Posterior vena cava (tissue), 2 donors: ENCODE measurements at regions not wholly inside any gene's neighbourhood (a gene's known extent, or its start where the extent isn't known, plus 50 kb on each side); places are given as distances from the start of the nearest gene placed in this dataset.
A peak's percentile ranks its signal among the peaks of the same experiment; 100 is the strongest.

Source experiments
- DNase-seq: peaks from one replicate; pipeline ENCODE4 v3.0.0-alpha.2; 2020; ENCODE audit warnings: low spot score
- intact Hi-C, 2 donors: fragments of 100-400 bp; cut with DNase I; formaldehyde crosslinking; loops; one replicate each; pipeline versions ENCODE4 v1.14.1 to v1.14.2; 2022 to 2023
- donor health status: DM: yes; HTN: yes; CAD: no.
- donor health status: DM: yes; HTN: yes; CAD: no.

DNA sequence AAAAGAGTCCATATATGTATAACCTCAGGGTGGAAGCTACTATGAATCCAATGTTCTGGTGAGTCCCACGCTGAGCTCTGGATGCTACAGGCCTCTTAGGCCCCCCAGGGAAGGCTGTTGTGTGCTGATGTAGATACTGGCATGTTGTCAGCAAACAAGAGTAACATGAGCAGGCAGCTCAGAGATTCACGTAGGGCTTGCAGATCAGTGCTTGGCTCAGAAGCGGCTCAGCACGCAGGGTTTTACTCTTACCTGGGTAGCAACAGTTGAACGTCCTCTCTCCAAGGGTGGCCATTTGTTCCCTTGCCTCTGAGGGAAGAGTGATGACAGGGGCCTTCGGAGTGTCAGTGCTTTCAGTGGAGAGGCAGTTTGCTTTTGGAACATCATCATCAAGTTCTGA, 93.4 kb downstream of the ZFP64 start:
- intact Hi-C loops, result no loop called here
- no peak for DNase-seq

GRCh38 chr20:52096117-52096516, 95.5 kb downstream of the ZFP64 start:
- intact Hi-C loops, result no loop called here
- DNase-seq, result peak; percentile 64

DNA sequence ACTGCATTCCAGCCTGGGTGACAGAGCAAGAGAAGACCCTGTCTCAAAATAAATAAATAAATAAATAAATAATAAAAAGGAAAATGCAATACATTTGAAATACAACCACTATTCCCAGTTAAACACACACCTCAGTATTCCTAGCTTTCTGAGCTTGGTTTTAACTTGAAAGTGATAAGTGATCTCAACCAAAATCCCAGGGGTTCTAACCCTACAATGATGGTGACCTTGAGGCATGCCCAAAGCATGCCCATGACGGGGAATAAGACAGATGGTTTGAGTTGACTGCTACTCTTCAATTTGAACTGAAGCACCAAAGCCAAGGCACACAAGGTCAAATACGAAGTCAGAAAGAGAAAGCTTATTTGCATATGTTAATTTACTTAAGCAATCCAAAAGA, 96.9 kb downstream of the ZFP64 start:
- no peak for DNase-seq
- intact Hi-C loops, result no loop called here

DNA sequence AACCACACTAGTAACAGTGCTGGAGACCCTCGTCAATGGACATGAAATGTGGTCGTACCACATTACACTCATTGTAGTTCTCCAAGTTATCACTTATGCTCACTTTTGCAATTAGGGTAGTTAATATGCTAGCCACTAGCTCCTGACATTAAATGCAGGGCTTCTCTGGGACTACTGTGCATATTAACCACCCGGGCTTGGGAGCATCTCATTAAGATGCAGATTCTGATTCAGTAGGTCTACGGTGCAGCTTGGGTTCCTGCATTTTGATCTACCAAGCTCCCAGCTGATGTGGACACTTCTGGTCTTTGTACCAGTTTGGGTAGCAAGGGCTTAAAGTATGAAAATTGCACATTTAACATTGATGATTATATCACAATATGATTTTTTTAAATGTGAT, 98.0 kb downstream of the ZFP64 start:
- no peak for DNase-seq
- intact Hi-C loops, result no loop called here

DNA sequence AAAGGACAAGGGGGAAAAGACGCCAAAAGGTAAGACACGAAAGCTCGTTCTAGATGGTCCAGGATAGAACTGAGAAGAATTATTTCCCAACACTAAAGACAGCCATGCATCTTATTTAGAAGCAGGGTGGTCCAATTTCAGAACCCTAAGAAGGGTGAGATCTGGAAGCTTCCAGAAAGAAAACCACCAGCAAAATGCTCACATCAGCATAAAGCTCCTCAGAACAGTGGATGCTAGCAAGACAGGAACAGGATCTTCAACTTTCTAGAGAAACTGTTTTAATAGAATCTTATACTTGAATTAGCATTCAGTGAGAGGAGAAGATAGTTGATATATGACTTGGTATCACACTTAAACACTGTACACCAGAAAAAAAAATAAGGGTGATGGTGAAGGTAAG, 101.5 kb downstream of the ZFP64 start:
- DNase-seq, result no peak
- intact Hi-C loops, result no loop called here

DNA sequence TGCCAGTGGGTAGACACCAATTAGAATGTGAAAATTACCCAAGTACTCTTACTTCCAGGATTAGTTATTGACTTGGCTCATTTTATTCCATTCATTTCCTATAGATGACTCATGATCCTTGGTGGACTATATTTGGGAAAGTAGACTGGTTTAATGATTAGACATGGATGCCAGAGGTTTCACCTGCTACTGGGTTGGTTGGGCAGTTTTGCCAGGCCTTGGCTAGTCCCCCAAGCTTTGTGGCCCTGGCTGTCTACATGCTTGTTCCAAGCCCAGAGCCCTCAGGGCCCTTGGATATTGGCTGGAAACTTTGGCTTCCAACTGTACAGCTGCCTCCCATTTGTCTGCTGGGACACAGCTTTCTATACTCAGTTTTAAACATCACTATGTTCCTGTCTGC, 104.1 kb downstream of the ZFP64 start:
- no peak for DNase-seq

DNA sequence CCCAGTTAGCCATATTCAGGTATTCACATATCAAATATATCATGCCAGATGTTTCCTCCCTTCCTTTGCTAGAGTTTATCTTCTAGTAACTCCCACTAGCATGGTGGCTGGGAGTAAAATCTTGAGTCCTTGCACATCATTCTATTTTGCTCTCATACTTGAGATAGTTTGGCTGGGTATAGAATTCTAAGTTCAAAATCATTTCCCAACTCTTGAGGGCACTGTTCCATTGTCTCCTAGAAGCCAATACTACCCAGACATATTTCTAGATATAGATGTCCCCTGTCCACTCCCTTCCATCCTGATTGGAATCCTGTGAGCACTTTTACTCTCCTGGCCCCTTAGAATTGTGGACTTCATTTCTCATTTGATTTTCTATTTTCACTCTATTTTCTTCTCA, 104.7 kb downstream of the ZFP64 start:
- intact Hi-C loops, result loop anchor here in 1 of 2 donors (10.0 kb wide), 1 partner anchor 392 kb away; no protein-coding TSS in a partner anchor
- no peak for DNase-seq

More for the DNA sequence above, 104.1 kb downstream of the ZFP64 start:
- intact Hi-C loops, result loop anchor here in 1 of 2 donors (10.0 kb wide), 1 partner anchor 393 kb away; no protein-coding TSS in a partner anchor

DNA sequence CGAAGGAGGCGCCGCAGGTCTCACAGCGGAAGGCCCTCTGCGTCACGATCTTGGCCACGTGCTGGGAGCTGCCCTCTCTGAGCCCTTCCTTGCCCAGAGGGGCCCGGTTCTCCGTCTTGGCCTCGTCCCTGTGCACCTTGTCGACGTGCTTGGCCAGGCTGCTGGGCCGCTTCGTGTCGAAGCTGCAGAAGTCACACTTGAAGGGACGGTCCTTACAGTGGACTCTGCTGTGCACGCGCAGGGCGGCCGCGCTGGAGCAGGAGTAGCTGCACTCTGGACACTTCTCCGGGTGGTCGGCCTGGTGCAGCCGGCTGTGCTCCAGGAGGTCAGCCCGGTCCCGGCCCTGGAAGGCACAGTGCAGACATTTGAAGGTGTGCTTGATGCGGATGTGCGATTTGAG, 106.9 kb downstream of the ZFP64 start:
- DNase-seq, result no peak
- intact Hi-C loops, result loop anchor here in 1 of 2 donors (10.0 kb wide), 1 partner anchor 390 kb away; no protein-coding TSS in a partner anchor

GRCh38 chr20:52083627-52084232, 107.8 kb downstream of the ZFP64 start:
- intact Hi-C loops, result loop anchor here in 1 of 2 donors (10.0 kb wide), 1 partner anchor 389 kb away; no protein-coding TSS in a partner anchor

GRCh38 chr20:52082612-52083011, 109.0 kb downstream of the ZFP64 start:
- DNase-seq, result no peak
- intact Hi-C loops, result loop anchor here in 1 of 2 donors (10.0 kb wide), 1 partner anchor 388 kb away; no protein-coding TSS in a partner anchor

More at GRCh38 chr20:52083627-52084232, 107.8 kb downstream of the ZFP64 start:
- DNase-seq, result peak; percentile 69

DNA sequence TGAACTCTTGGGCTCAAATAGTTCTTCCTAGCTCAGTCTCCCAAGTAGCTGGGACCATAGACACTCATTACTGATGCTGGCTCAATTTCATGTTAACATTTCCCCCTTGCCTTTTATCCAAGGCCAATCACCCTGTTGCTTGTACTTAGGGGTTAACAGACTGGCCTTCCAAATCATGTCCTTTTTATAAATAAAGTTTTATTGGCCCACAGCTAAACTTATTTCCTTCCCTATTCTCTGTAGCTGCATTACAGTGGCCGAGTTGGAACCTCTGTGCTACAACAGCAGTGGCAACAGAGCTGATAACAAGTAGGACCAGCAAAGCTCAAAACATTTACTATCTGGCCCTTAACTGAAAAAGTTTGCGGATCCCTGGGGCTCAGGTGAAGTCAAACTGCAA, 109.8 kb downstream of the ZFP64 start:
- no peak for DNase-seq
- intact Hi-C loops, result loop anchor here in 1 of 2 donors (10.0 kb wide), 1 partner anchor 387 kb away; no protein-coding TSS in a partner anchor

- intact Hi-C loops, result loop anchor here in 1 of 2 donors (10.0 kb wide), 1 partner anchor 386 kb away; no protein-coding TSS in a partner anchor
- no peak for DNase-seq
Measured at GRCh38 chr20:52081066-52081465, 110.5 kb downstream of the ZFP64 start.

- intact Hi-C loops, result no loop called here
Measured at GRCh38 chr20:52078289-52078688, 113.3 kb downstream of the ZFP64 start.

GRCh38 chr20:52076164-52076563, 115.4 kb downstream of the ZFP64 start:
- no peak for DNase-seq
- intact Hi-C loops, result no loop called here

More at GRCh38 chr20:52078289-52078688, 113.3 kb downstream of the ZFP64 start:
- DNase-seq, result no peak

DNA sequence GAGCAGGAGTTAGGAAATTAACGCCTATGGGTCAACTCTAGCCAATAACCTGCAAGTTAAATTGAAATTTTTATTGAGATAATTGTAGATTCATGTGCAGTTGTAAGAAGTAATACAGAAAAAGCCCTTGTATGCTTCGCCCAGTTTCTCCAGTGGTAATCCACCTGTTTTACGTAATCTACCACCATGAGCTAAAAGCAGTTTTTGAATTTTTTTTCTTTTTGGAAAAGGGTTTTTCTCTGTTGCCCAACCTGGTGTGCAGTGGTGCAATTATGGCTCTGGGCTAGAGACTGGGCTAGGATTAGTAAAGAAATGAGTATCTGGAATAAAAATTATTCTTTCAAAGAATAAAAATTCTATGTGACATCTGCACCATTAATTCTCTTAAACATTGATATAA, 116.2 kb downstream of the ZFP64 start:
- intact Hi-C loops, result no loop called here
- no peak for DNase-seq

- no peak for DNase-seq
- intact Hi-C loops, result no loop called here
Measured at GRCh38 chr20:52071136-52071535, 120.4 kb downstream of the ZFP64 start.

- DNase-seq, result no peak
- intact Hi-C loops, result no loop called here
Measured at GRCh38 chr20:52064931-52065330, 126.6 kb downstream of the ZFP64 start.

GRCh38 chr20:52062452-52063209, 128.9 kb downstream of the ZFP64 start:
- DNase-seq, result no peak
- intact Hi-C loops, result no loop called here

DNA sequence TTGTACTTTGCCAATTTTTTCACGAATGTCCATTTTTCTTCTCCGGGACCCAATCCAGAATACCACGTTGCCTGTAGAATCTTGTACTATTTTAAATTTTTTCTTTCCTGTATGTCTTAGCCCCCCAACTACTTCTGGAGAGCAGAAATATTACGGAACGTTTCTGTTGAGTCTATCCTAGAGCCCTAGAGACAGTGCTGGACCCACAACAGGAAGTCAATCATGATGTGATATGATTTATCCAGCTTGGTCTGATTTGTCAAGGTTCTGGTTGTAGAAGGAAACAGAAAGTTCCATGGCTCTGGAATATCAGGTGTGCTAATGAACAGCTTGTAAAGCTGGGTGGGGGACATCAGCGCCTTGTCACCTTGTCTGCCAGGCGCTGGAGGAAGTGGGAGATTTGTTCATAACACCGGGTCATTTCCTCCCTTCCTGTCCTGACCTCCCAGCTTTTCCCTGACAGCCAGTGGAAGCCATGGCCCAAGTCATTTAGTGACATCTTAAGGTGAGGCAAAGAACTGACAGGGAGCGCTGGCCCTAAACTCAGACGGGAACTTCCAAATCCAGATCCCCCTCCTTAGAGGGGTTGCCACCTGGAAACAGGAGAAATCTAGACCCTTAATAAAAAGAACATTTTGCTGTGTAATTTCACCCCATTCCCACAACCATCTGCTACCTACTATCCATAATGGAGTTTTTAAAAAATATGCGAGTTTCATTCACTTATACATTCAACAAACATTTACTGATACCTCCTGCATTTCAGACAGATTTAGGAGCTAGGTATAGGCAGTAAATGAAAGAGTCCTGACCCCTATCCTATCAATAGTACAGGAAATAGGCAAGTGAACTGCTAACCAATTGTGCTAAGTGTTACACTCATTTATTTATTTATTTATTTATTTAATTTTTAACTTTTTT, 130.5 kb downstream of the ZFP64 start:
- no peak for DNase-seq
- intact Hi-C loops, result no loop called here
